ENCODE measurements at regions not wholly inside any gene's neighbourhood (a gene's known extent, or its start where the extent isn't known, plus 50 kb on each side); places are given as distances from the start of the nearest gene placed in this dataset.

GRCh38 chr13:111965466-111966214 lies 101.3 kb upstream of the SOX1 start:
- DNase-seq (ENCODE audit: low read depth in 4 of 4, low spot score in 2 of 4) = no peak

GRCh38 chr13:111966933-111967332 lies 100.0 kb upstream of the SOX1 start:
- DNase-seq (ENCODE audit: low read depth in 4 of 4, low spot score in 2 of 4) = no peak

GRCh38 chr13:111967572-111968201 lies 99.3 kb upstream of the SOX1 start:
- no peak for DNase-seq (ENCODE audit: low read depth in 4 of 4, low spot score in 2 of 4)

GRCh38 chr13:111968336-111969010 lies 98.5 kb upstream of the SOX1 start:
- DNase-seq (ENCODE audit: low read depth in 4 of 4, low spot score in 2 of 4) = no peak

GRCh38 chr13:111969551-111970135 lies 97.3 kb upstream of the SOX1 start:
- no peak for DNase-seq (ENCODE audit: low read depth in 4 of 4, low spot score in 2 of 4)

GRCh38 chr13:111970494-111971141 lies 96.3 kb upstream of the SOX1 start:
- no peak for DNase-seq (ENCODE audit: low read depth in 4 of 4, low spot score in 2 of 4)

- no peak for DNase-seq (ENCODE audit: low read depth in 4 of 4, low spot score in 2 of 4)
Measured at GRCh38 chr13:111971891-111972780, 94.8 kb upstream of the SOX1 start.

- DNase-seq (ENCODE audit: low read depth in 4 of 4, low spot score in 2 of 4) = no peak
Measured at GRCh38 chr13:111973186-111973585, 93.8 kb upstream of the SOX1 start.

- no peak for DNase-seq (ENCODE audit: low read depth in 4 of 4, low spot score in 2 of 4)
Measured at GRCh38 chr13:111973605-111974340, 93.2 kb upstream of the SOX1 start.

GRCh38 chr13:111974341-111974640 lies 92.7 kb upstream of the SOX1 start:
- no peak for DNase-seq (ENCODE audit: low read depth in 4 of 4, low spot score in 2 of 4)

- no peak for DNase-seq (ENCODE audit: low read depth in 4 of 4, low spot score in 2 of 4)
Measured at GRCh38 chr13:111975539-111976473, 91.1 kb upstream of the SOX1 start.

- DNase-seq (ENCODE audit: low read depth in 4 of 4, low spot score in 2 of 4) = no peak
Measured at GRCh38 chr13:111976474-111977178, 90.3 kb upstream of the SOX1 start.

- DNase-seq (ENCODE audit: low read depth in 4 of 4, low spot score in 2 of 4) = no peak
Measured at GRCh38 chr13:111977179-111977506, 89.8 kb upstream of the SOX1 start.

- no peak for DNase-seq (ENCODE audit: low read depth in 4 of 4, low spot score in 2 of 4)
Measured at GRCh38 chr13:111978546-111978945, 88.4 kb upstream of the SOX1 start.

- no peak for DNase-seq (ENCODE audit: low read depth in 4 of 4, low spot score in 2 of 4)
Measured at GRCh38 chr13:111980146-111980929, 86.6 kb upstream of the SOX1 start.

GRCh38 chr13:111981006-111981405 lies 85.9 kb upstream of the SOX1 start:
- no peak for DNase-seq (ENCODE audit: low read depth in 4 of 4, low spot score in 2 of 4)
